GM12878 (cell line): ENCODE measurements at regions not wholly inside any gene's neighbourhood (a gene's known extent, or its start where the extent isn't known, plus 50 kb on each side); places are given as distances from the start of the nearest gene placed in this dataset.

ENCODE experiments used
- ASH2L ChIP-seq: fragments of 300-600, 200-600 bp; sonication (generic); IDR thresholded peaks from 2 replicates; pipeline ENCODE4 v1.6.1; 2017; ENCODE audit warnings: low read depth, mild to moderate bottlenecking, borderline replicate concordance
- BHLHE40 ChIP-seq, 2 experiments: fragments of 450-650 bp in 1 of 2; IDR thresholded peaks; 2 replicates each; pipeline ENCODE4 v1.6.1; 2011 to 2017; ENCODE audit warnings: low read depth in 2 of 2, borderline replicate concordance in 1 of 2, improper control_type of control experiment in 1 of 2, low read length in 1 of 2, mild to moderate bottlenecking in 1 of 2
- BMI1 ChIP-seq: fragments of 450-650 bp; IDR thresholded peaks from 2 replicates; pipeline ENCODE4 v1.6.1; 2016; ENCODE audit warnings: mild to moderate bottlenecking, moderate library complexity, borderline replicate concordance
- EGR1 ChIP-seq, 2 experiments: IDR thresholded peaks; 1 replicate in 1 of 2; 2 replicates in 1 of 2; pipeline ENCODE4 v1.6.1; 2011 to 2012; ENCODE audit warnings: low read depth in 2 of 2, low read length in 2 of 2, borderline replicate concordance in 1 of 2, mild to moderate bottlenecking in 1 of 2, moderate library complexity in 1 of 2
- FOXK2 ChIP-seq: fragments of 450-650 bp; IDR thresholded peaks from 2 replicates; pipeline ENCODE4 v1.6.1; 2017; ENCODE audit warnings: mild to moderate bottlenecking, moderate library complexity
- HDAC6 ChIP-seq: fragments of 200-600 bp; sonication (generic); IDR thresholded peaks from one replicate; pipeline ENCODE4 v1.8.0; 2017; ENCODE audit warnings: antibody characterized with exemption; ENCODE audit not compliant: unreplicated experiment
- IKZF2 ChIP-seq, 2 experiments: fragments of 450-650 bp; IDR thresholded peaks; 2 replicates each; pipeline ENCODE4 v1.6.1; 2017; ENCODE audit warnings: mild to moderate bottlenecking in 2 of 2, moderate library complexity in 2 of 2
- KDM1A ChIP-seq: fragments of 200-600 bp; sonication (generic); IDR thresholded peaks from 2 replicates; pipeline ENCODE4 v1.6.1; 2016; ENCODE audit warnings: borderline replicate concordance
- MEF2A ChIP-seq: IDR thresholded peaks from 2 replicates; pipeline ENCODE4 v1.6.1; 2011; ENCODE audit warnings: low read depth, mild to moderate bottlenecking, low read length, moderate library complexity; ENCODE audit not compliant: insufficient read depth
- MTA2 ChIP-seq: fragments of 450-650 bp; IDR thresholded peaks from 2 replicates; pipeline ENCODE4 v1.6.1; 2016; ENCODE audit warnings: low read depth, mild to moderate bottlenecking, moderate library complexity
- MXI1 ChIP-seq: fragments of 150-350 bp; IDR thresholded peaks from 2 replicates; pipeline ENCODE4 v1.6.1; 2011; ENCODE audit warnings: low read depth, mild to moderate bottlenecking, inconsistent platforms, low read length, improper control_type of control experiment
- NFYA ChIP-seq: IDR thresholded peaks from 2 replicates; pipeline ENCODE4 v1.6.1; 2011; ENCODE audit warnings: low read depth, mild to moderate bottlenecking, low read length, improper control_type of control experiment, borderline replicate concordance
- NR2C1 ChIP-seq: fragments of 450-650 bp; IDR thresholded peaks from 2 replicates; pipeline ENCODE4 v1.6.1; 2017; ENCODE audit warnings: antibody characterized with exemption, mild to moderate bottlenecking, moderate library complexity
- PBX3 ChIP-seq: IDR thresholded peaks from 2 replicates; pipeline ENCODE4 v1.6.1; 2011; ENCODE audit warnings: mild to moderate bottlenecking, low read depth, low read length, moderate library complexity; ENCODE audit not compliant: insufficient replicate concordance
- RCOR1 ChIP-seq: conservative IDR thresholded peaks from 2 replicates; pipeline ENCODE4 v1.6.1; 2012; ENCODE audit warnings: low read depth, low read length, improper control_type of control experiment
- SIN3A ChIP-seq: IDR thresholded peaks from 2 replicates; pipeline ENCODE4 v1.6.1; 2012; ENCODE audit warnings: low read depth, low read length, improper control_type of control experiment
- SMAD1 ChIP-seq: fragments of 450-650 bp; IDR thresholded peaks from 2 replicates; pipeline ENCODE4 v1.6.1; 2018; ENCODE audit warnings: mild to moderate bottlenecking, low read depth; ENCODE audit not compliant: partially characterized antibody
- SP1 ChIP-seq: IDR thresholded peaks from one replicate; pipeline ENCODE4 v1.6.1; 2011; ENCODE audit warnings: low read depth, low read length
- STAT3 ChIP-seq: IDR thresholded peaks from 2 replicates; pipeline ENCODE4 v1.6.1; 2011; ENCODE audit warnings: low read depth, low read length, improper control_type of control experiment
- TBL1XR1 ChIP-seq: IDR thresholded peaks from 2 replicates; pipeline ENCODE4 v1.6.1; 2012; ENCODE audit warnings: low read depth, low read length, improper control_type of control experiment
- WRNIP1 ChIP-seq: IDR thresholded peaks from 2 replicates; pipeline ENCODE4 v1.6.1; 2011; ENCODE audit warnings: low read depth, low read length, improper control_type of control experiment, borderline replicate concordance
- YBX1 ChIP-seq: fragments of 450-650 bp; IDR thresholded peaks from 2 replicates; pipeline ENCODE4 v1.6.1; 2016; ENCODE audit warnings: antibody characterized with exemption
- YY1 ChIP-seq: IDR thresholded peaks from 2 replicates; pipeline ENCODE4 v1.6.1; 2011; ENCODE audit warnings: low read depth, mild to moderate bottlenecking, low read length
- TF ChIP-seq, protein P1 (sequence below): IDR thresholded peaks from 2 replicates; pipeline ENCODE4 v1.6.1; 2012; ENCODE audit warnings: low read depth, low read length, improper control_type of control experiment
- TF ChIP-seq, protein P2 (sequence below): fragments of 450-650 bp; IDR thresholded peaks from 2 replicates; pipeline ENCODE4 v1.6.1; 2016; ENCODE audit warnings: mild to moderate bottlenecking, moderate library complexity, borderline replicate concordance

DNA sequence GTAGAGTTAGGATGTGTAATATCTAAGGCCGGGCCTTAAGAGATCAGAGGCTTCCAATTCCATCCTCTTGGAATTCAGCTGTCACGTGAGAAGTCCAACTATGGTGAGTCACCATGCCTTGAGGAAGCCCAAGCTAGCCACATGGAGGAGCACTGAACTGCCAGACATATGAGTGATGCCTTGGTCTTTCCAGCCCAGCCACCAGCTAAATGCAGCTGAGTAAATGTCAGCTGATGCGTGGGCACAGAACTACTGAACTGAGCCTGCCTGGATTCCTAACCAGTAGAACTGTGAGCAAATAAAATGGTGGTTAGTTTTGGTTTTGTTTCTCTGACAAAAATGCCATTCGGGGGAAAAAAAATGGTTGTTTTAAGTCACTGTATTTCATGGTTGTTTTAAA, 153.7 kb upstream of the SERTAD2 start (continued):
- TF ChIP-seq HDAC6 (no peak), NR2C1 (no peak), YY1 (peak; percentile 49; the same call in 1 of the 2 replicates), RCOR1 (no peak), IKZF2 (IDR thresholded peaks at IDR 0.05) (peak; percentile 64 to 78), MEF2A (0 out of 2 replicates have a peak, but pooled peaks have one; percentile 47), NFYA (no peak), TBL1XR1 (no peak), BMI1 (no peak), ASH2L (peak; percentile 81; the same call in 1 of the 2 replicates), MXI1 (no peak), SIN3A (no peak), KDM1A (no peak), BHLHE40 (IDR thresholded peaks at IDR 0.05; ENCODE audit: borderline replicate concordance in 1 of 2, low read depth in 2 of 2, low read length in 1 of 2) (peak; percentile 55 to 69), MTA2 (no peak), PBX3 (peak; percentile 60), EGR1 (IDR thresholded peaks at IDR 0.05; ENCODE audit: borderline replicate concordance in 1 of 2, low read depth in 2 of 2, low read length in 2 of 2) (peak in 1 of 2 experiments; percentile 92; a peak in 2 of 3 replicates), FOXK2 (no peak), YBX1 (no peak), WRNIP1 (no peak), SMAD1 (no peak), SP1 (no peak), STAT3 (no peak)
- TF ChIP-seq, protein P1, sequence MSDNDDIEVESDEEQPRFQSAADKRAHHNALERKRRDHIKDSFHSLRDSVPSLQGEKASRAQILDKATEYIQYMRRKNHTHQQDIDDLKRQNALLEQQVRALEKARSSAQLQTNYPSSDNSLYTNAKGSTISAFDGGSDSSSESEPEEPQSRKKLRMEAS, result no peak
- TF ChIP-seq, protein P2, sequence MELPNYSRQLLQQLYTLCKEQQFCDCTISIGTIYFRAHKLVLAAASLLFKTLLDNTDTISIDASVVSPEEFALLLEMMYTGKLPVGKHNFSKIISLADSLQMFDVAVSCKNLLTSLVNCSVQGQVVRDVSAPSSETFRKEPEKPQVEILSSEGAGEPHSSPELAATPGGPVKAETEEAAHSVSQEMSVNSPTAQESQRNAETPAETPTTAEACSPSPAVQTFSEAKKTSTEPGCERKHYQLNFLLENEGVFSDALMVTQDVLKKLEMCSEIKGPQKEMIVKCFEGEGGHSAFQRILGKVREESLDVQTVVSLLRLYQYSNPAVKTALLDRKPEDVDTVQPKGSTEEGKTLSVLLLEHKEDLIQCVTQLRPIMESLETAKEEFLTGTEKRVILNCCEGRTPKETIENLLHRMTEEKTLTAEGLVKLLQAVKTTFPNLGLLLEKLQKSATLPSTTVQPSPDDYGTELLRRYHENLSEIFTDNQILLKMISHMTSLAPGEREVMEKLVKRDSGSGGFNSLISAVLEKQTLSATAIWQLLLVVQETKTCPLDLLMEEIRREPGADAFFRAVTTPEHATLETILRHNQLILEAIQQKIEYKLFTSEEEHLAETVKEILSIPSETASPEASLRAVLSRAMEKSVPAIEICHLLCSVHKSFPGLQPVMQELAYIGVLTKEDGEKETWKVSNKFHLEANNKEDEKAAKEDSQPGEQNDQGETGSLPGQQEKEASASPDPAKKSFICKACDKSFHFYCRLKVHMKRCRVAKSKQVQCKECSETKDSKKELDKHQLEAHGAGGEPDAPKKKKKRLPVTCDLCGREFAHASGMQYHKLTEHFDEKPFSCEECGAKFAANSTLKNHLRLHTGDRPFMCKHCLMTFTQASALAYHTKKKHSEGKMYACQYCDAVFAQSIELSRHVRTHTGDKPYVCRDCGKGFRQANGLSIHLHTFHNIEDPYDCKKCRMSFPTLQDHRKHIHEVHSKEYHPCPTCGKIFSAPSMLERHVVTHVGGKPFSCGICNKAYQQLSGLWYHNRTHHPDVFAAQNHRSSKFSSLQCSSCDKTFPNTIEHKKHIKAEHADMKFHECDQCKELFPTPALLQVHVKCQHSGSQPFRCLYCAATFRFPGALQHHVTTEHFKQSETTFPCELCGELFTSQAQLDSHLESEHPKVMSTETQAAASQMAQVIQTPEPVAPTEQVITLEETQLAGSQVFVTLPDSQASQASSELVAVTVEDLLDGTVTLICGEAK, result no peak
